GM12872 (cell line): ENCODE measurements at regions not wholly inside any gene's neighbourhood (a gene's known extent, or its start where the extent isn't known, plus 50 kb on each side); places are given as distances from the start of the nearest gene placed in this dataset.

Source experiments
- CTCF ChIP-seq: IDR thresholded peaks from 3 replicates; pipeline ENCODE4 v1.5.1; 2011; ENCODE audit warnings: low read depth, mild to moderate bottlenecking, low read length, moderate library complexity; ENCODE audit not compliant: insufficient read depth

GRCh38 chr4:189367832-189368231 lies 572.8 kb upstream of the FRG1 start:
- no peak for TF ChIP-seq CTCF

GRCh38 chr4:189374176-189374575 lies 566.5 kb upstream of the FRG1 start:
- TF ChIP-seq CTCF = no peak

GRCh38 chr4:189376901-189377300 lies 563.8 kb upstream of the FRG1 start:
- no peak for TF ChIP-seq CTCF

- TF ChIP-seq CTCF = no peak
These were observed 563.1 kb upstream of the FRG1 start for GRCh38 chr4:189377569-189377968.

- TF ChIP-seq CTCF = no peak
These were observed 555.6 kb upstream of the FRG1 start for GRCh38 chr4:189385098-189385497.

DNA sequence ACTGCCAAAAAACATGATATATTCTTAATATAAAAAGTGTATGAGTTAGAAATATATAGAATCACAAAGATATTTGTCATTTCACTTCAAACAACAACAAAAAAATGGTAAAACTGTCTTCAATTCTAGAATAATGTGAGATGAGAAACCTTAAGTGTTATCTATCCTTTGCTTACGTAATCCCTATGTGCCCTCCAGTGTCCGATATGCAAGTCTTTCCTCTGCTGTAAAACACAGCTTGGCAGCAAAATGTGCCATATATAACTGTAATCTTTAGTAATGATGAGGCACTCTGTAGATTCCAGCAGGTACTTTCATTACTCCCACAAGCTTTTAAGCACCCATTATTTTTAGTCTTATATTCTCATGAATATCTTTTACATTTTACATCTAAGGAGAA lies 555.1 kb upstream of the FRG1 start:
- TF ChIP-seq CTCF = no peak

DNA sequence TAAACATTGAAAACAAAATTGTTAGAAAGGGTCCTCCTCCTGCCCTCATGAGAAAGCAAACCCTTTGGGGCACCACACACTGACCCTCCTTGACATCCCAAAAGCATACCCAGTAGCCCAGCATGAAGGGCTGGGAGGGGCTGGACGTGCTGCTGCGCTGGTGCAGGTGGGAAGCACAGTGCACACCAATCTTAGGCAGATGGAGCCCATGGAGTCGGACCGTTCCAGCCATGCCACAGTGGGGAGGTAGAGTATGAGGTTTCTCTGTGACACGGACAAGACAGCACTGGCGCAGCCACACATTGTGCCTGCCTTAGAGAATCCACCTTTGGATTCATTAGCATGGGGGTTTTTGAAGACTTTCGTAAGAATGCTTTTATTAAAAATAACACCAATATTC lies 544.2 kb upstream of the FRG1 start:
- TF ChIP-seq CTCF = no peak

GRCh38 chr4:189404271-189404670 lies 536.4 kb upstream of the FRG1 start:
- TF ChIP-seq CTCF = no peak
